ENCODE measurements at regions not wholly inside any gene's neighbourhood (a gene's known extent, or its start where the extent isn't known, plus 50 kb on each side); places are given as distances from the start of the nearest gene placed in this dataset.

DNA sequence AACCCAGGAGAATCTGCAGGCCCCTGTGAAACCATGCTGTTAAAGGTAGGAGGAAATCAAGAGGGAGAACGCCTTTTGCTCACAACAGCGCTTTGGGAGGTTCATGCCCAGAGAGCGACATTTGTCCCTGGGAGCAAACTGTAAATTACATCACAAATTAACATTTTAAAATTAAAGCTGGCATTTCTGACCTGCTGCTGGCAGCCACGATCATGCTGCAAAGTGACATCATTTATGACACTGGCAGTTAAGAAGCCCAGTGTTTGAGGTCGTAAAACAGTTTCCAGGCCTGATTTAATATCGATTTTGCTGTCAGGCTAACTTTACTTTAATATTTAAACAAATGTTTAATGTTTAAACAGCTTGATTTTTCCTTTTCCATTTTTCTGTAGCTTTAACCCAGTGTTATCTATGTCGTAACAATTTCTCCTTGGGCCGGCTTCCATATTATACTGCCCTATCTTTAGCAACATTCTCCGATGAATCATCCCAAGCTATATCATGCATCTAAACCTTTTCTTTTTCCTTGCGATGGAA lies 86.5 kb upstream of the NPVF start:
- no peak for DNase-seq (ENCODE audit: low spot score in 2 of 2)
- H3K4me3 ChIP-seq (ENCODE audit: low read depth, poor library complexity, severe bottlenecking) = no peak overlapping the region
- intact Hi-C loops (cut with DNase I; ENCODE audit: low total_unique reads) = no loop called here
- TF ChIP-seq POLR2A (IDR thresholded peaks at IDR 0.05) = no peak
- TF ChIP-seq, protein P1, sequence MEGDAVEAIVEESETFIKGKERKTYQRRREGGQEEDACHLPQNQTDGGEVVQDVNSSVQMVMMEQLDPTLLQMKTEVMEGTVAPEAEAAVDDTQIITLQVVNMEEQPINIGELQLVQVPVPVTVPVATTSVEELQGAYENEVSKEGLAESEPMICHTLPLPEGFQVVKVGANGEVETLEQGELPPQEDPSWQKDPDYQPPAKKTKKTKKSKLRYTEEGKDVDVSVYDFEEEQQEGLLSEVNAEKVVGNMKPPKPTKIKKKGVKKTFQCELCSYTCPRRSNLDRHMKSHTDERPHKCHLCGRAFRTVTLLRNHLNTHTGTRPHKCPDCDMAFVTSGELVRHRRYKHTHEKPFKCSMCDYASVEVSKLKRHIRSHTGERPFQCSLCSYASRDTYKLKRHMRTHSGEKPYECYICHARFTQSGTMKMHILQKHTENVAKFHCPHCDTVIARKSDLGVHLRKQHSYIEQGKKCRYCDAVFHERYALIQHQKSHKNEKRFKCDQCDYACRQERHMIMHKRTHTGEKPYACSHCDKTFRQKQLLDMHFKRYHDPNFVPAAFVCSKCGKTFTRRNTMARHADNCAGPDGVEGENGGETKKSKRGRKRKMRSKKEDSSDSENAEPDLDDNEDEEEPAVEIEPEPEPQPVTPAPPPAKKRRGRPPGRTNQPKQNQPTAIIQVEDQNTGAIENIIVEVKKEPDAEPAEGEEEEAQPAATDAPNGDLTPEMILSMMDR (IDR thresholded peaks at IDR 0.05) = no peak
- WGBS, 2 donors = 78% methylated on average over 10 of the region's 10 CpGs

DNA sequence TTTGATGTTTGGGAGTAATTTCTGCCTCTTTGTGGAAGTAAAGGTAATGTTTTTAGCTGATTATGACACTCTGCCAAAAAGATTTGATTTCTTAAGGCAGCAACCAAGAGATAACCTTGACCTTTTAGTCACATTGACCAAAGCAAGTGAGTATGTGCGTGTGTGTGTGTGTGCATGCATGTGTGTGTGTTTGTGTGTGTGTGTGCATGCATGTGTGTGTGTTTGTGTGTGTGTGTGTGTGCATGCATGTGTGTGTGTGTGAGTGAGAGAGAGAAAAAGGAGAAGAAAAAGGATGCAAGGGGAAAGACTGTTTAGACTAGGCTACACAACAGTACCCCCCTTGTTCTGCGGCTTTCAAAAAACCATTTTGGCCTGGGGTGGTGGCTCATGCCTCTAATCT lies 88.1 kb upstream of the NPVF start:
- intact Hi-C loops (cut with DNase I; ENCODE audit: low total_unique reads) = no loop called here
- DNase-seq (ENCODE audit: low spot score in 2 of 2) = no peak
- WGBS, 2 donors = 94 to 95% methylated on average over 2 of the region's 2 CpGs
- no peak overlapping the region for H3K4me3 ChIP-seq (ENCODE audit: low read depth, poor library complexity, severe bottlenecking)
- TF ChIP-seq, protein P1 (IDR thresholded peaks at IDR 0.05) = no peak
- no peak for TF ChIP-seq POLR2A (IDR thresholded peaks at IDR 0.05)

DNA sequence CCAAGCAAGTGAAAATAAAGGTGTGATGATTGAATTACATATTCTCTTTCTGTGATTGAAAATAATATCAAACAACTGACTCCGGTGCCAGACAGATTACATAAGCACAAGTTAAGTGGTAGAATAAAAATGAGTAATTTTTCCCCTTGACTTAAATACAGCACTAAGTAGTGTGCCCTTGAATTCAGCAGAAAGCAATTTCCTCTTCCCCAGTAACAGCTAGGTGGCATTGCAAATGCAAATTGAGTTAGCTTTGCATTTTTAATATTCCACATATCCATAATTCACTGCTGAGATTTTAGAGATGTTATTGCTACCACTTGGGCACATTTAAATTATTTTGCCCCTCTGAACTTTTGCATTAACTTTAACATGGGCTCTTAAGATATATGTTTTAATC lies 89.8 kb upstream of the NPVF start:
- DNase-seq (ENCODE audit: low spot score in 2 of 2) = no peak
- WGBS, 2 donors = 79 to 95% methylated on average over 1 of the region's 1 CpG
- TF ChIP-seq, protein P1 (IDR thresholded peaks at IDR 0.05) = no peak
- no peak for TF ChIP-seq POLR2A (IDR thresholded peaks at IDR 0.05)
- H3K4me3 ChIP-seq (ENCODE audit: low read depth, poor library complexity, severe bottlenecking) = no peak overlapping the region
- intact Hi-C loops (cut with DNase I; ENCODE audit: low total_unique reads) = no loop called here

DNA sequence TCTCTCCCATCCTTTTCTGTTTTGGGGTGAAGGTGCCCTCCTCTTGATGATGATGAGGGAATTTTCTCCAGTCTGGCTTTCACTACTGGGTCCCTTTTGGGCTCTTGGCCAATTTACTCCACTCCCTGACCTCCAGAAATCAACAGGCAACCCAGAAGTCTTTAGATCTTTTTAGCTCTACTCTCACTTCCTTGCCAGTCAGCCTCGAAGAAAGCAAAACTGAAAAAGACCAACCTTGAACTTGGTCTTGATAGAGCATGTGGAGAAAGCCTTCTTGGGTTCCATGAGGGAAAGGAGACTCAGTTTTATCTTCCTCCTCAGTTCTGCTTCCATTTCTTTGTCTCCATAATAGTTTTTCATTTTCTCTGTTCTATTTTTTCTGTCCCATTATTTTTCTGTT lies 91.4 kb upstream of the NPVF start:
- H3K4me3 ChIP-seq (ENCODE audit: low read depth, poor library complexity, severe bottlenecking) = no peak overlapping the region
- TF ChIP-seq POLR2A (IDR thresholded peaks at IDR 0.05) = no peak
- TF ChIP-seq, protein P1 (IDR thresholded peaks at IDR 0.05) = no peak
- WGBS, 2 donors = 61 to 65% methylated on average over 1 of the region's 1 CpG
- DNase-seq (ENCODE audit: low spot score in 2 of 2) = no peak
- intact Hi-C loops (cut with DNase I; ENCODE audit: low total_unique reads) = no loop called here

DNA sequence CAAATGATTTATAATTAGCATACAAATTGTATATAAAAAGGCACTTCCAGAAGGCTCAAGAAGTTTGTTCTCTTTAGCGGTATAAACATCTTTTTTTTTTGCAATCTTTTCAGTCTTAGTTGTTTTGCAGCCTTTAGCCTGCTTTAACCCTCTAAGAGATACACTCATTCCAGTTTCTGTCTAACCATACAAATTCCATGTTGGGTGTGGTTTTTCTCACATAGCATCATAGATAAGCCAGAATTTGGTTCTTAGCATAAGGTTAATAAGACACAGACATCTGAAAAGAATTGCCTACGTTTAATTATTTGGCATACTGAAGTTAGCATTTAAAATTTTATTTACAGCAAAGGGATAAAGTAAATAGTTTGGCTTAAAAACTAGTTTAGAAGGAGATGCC lies 92.5 kb upstream of the NPVF start:
- WGBS, 2 donors = 57 to 58% methylated on average over 2 of the region's 2 CpGs
- intact Hi-C loops (cut with DNase I; ENCODE audit: low total_unique reads) = no loop called here
- no peak for DNase-seq (ENCODE audit: low spot score in 2 of 2)
- H3K4me3 ChIP-seq (ENCODE audit: low read depth, poor library complexity, severe bottlenecking) = no peak overlapping the region
- TF ChIP-seq, protein P1 (IDR thresholded peaks at IDR 0.05) = no peak
- no peak for TF ChIP-seq POLR2A (IDR thresholded peaks at IDR 0.05)

DNA sequence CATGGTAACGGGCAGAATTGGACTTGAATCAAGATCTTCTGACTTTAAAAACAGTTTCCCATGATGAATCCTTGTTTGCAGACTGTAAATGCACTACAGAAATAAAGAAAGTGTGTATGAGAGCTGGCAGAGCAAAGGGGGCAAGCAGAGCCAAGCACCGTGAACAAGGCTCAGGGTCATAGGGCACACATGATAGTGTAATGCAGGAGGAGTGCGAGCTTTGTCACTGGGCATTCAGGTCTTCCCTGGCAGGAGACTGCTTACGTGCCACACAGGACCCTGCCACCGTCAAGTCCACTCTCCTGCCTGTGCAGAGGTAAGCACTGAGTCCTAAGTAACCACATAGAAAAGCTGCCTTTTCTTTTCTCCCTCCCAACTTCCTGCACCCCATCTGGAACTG lies 93.1 kb upstream of the NPVF start:
- no peak for DNase-seq (ENCODE audit: low spot score in 2 of 2)
- WGBS, 2 donors = 75 to 81% methylated on average over 5 of the region's 5 CpGs
- TF ChIP-seq, protein P1 (IDR thresholded peaks at IDR 0.05) = no peak
- no peak for TF ChIP-seq POLR2A (IDR thresholded peaks at IDR 0.05)
- no peak overlapping the region for H3K4me3 ChIP-seq (ENCODE audit: low read depth, poor library complexity, severe bottlenecking)
- intact Hi-C loops (cut with DNase I; ENCODE audit: low total_unique reads) = no loop called here
